ENCODE measurements at regions not wholly inside any gene's neighbourhood (a gene's known extent, or its start where the extent isn't known, plus 50 kb on each side); places are given as distances from the start of the nearest gene placed in this dataset.
A peak's percentile ranks its signal among the peaks of the same experiment; 100 is the strongest.

- H3K27ac ChIP-seq, result no peak overlapping the region
- H3K27me3 ChIP-seq (ENCODE audit: low read depth), result no peaks in the 10 kb centered on the region
- no peaks in the 10 kb centered on the region for H3K4me1 ChIP-seq
- H3K4me3 ChIP-seq, result no peak overlapping the region
- TF ChIP-seq CTCF (IDR thresholded peaks at IDR 0.05), result no peak
- peaks cover 13% of the 10 kb centered on the region for H3K9me3 ChIP-seq
- no peaks in the 10 kb centered on the region for H3K36me3 ChIP-seq
- peak in 1 of 2 donors; percentile 15 for ATAC-seq
- intact Hi-C loops (cut with DNase I), result no loop called here
- DNase-seq, result no peak
Measured at GRCh38 chr2:19150726-19151125, 207.7 kb downstream of the OSR1 start.

- Histone ChIP-seq H3K4me1 (no peaks in the 10 kb centered on the region), H3K4me3 (no peak overlapping the region), H3K9me3 (peaks cover 13% of the 10 kb centered on the region), H3K27ac (no peak overlapping the region), H3K36me3 (no peaks in the 10 kb centered on the region), H3K27me3 (ENCODE audit: low read depth) (no peaks in the 10 kb centered on the region)
- DNase-seq (no peak), ATAC-seq (no peak)
- intact Hi-C loops (cut with DNase I), result no loop called here
- TF ChIP-seq CTCF (IDR thresholded peaks at IDR 0.05), result no peak
Measured at GRCh38 chr2:19146867-19147266, 211.6 kb downstream of the OSR1 start.

GRCh38 chr2:19141234-19142004 lies 217.0 kb downstream of the OSR1 start:
- H3K36me3 ChIP-seq, result no peaks in the 10 kb centered on the region
- TF ChIP-seq CTCF (IDR thresholded peaks at IDR 0.05), result no peak
- intact Hi-C loops (cut with DNase I), result no loop called here
- no peaks in the 10 kb centered on the region for H3K27me3 ChIP-seq (ENCODE audit: low read depth)
- DNase-seq (no peak), ATAC-seq (peak in 1 of 2 donors; percentile 5)
- peaks cover 7% of the 10 kb centered on the region for H3K4me1 ChIP-seq
- no peak overlapping the region for H3K27ac ChIP-seq
- H3K4me3 ChIP-seq, result no peak overlapping the region
- no peaks in the 10 kb centered on the region for H3K9me3 ChIP-seq

- DNase-seq (peak; percentile 52), ATAC-seq (peak; percentile 97 to 98)
- intact Hi-C loops (cut with DNase I), result no loop called here
- no peaks in the 10 kb centered on the region for H3K27me3 ChIP-seq (ENCODE audit: low read depth)
- H3K9me3 ChIP-seq, result no peaks in the 10 kb centered on the region
- no peak overlapping the region for H3K27ac ChIP-seq
- TF ChIP-seq CTCF (IDR thresholded peaks at IDR 0.05), result no peak
- H3K4me1 ChIP-seq, result peaks cover 7% of the 10 kb centered on the region
- no peaks in the 10 kb centered on the region for H3K36me3 ChIP-seq
- no peak overlapping the region for H3K4me3 ChIP-seq
Measured at GRCh38 chr2:19140463-19141208, 217.8 kb downstream of the OSR1 start.

GRCh38 chr2:19139386-19139785 lies 219.0 kb downstream of the OSR1 start:
- intact Hi-C loops (cut with DNase I), result no loop called here
- Histone ChIP-seq H3K27me3 (ENCODE audit: low read depth) (no peaks in the 10 kb centered on the region), H3K4me1 (peaks cover 7% of the 10 kb centered on the region), H3K4me3 (no peak overlapping the region), H3K27ac (no peak overlapping the region), H3K36me3 (no peaks in the 10 kb centered on the region), H3K9me3 (peaks cover 5% of the 10 kb centered on the region)
- DNase-seq (no peak), ATAC-seq (no peak)
- TF ChIP-seq CTCF (IDR thresholded peaks at IDR 0.05), result no peak

Data from lower lobe of right lung (tissue), 2 donors.